ENCODE measurements at regions not wholly inside any gene's neighbourhood (a gene's known extent, or its start where the extent isn't known, plus 50 kb on each side); places are given as distances from the start of the nearest gene placed in this dataset.

DNA sequence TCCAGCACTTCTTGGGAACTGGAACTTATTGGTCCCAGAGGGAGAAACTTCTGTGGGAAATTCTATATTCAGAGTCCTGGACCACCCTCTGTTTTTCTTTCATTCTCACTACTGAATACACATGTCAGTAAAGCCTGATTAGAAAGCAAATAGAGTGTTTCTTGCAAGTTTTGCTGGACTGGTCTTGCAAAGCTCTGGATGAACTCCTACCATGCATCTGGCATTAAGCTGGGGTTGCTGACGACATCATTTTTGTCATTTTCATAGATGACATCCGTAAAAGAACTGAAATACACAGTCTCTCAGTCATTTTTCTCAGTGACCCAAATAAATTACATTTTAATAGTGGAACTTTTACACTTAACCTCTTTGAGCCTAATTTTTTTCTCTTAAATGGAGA, 283.2 kb downstream of the DMAC1 start:
- in situ Hi-C loops (cut with HindIII; ENCODE audit: low sequenced_read_pairs): no loop called here
- DNase-seq (ENCODE audit: low read depth): no peak
- no peak overlapping the region for H3K4me3 ChIP-seq (ENCODE audit: low read depth, low read length)
- TF ChIP-seq, protein P1, sequence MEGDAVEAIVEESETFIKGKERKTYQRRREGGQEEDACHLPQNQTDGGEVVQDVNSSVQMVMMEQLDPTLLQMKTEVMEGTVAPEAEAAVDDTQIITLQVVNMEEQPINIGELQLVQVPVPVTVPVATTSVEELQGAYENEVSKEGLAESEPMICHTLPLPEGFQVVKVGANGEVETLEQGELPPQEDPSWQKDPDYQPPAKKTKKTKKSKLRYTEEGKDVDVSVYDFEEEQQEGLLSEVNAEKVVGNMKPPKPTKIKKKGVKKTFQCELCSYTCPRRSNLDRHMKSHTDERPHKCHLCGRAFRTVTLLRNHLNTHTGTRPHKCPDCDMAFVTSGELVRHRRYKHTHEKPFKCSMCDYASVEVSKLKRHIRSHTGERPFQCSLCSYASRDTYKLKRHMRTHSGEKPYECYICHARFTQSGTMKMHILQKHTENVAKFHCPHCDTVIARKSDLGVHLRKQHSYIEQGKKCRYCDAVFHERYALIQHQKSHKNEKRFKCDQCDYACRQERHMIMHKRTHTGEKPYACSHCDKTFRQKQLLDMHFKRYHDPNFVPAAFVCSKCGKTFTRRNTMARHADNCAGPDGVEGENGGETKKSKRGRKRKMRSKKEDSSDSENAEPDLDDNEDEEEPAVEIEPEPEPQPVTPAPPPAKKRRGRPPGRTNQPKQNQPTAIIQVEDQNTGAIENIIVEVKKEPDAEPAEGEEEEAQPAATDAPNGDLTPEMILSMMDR (IDR thresholded peaks at IDR 0.05; ENCODE audit: low read depth, low read length, missing control alignments): no peak

DNA sequence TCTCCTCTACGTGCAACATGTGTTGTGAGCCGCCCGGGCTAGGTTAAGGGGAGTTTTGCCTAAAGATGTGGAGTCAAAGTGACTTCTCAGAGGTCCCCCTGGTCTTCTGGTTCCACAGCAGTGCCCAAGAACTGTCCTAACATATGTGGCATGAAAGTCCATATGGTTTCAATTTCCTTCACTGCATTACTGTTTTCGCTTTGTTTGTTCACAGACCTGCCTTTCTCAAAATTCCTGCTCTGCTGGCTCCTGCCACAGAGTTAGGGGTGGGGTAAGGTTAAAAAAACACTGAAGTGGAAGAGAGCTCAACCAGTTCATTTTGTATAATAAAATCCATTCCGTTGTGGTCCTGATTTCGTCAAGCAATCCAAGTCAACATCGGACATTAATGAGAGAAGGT, 289.4 kb downstream of the DMAC1 start:
- TF ChIP-seq, protein P1 (IDR thresholded peaks at IDR 0.05; ENCODE audit: low read depth, low read length, missing control alignments): no peak
- H3K4me3 ChIP-seq (ENCODE audit: low read depth, low read length): no peak overlapping the region
- in situ Hi-C loops (cut with HindIII; ENCODE audit: low sequenced_read_pairs): no loop called here
- DNase-seq (ENCODE audit: low read depth): no peak

DNA sequence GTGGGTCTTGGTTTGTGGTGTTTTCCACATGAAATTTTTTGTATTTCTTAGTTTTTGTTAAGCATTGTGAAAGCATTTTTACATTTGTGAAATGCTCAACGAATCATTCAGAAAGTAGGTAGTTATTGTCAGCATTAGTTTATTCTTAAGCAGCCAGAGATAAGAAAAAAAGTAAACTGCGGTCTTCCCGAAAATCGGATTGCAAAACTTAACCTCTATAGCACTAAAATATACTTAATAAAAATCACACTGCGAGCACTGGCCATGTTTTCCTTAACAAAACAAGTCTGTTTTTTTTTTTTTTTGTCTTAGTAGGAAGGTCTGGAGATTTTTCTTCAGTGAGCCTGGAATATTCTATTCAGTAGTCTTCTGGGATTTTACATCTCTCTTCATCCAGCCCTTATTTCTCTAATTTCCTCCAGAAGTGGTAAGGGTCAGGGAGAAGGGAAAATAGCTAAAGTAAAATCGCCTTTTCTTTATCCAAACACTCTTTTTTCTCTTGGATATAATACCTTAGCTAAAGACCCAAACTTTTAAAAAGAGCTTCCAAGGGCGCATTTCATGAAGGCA, 289.9 kb downstream of the DMAC1 start:
- DNase-seq (ENCODE audit: low read depth): no peak
- in situ Hi-C loops (cut with HindIII; ENCODE audit: low sequenced_read_pairs): no loop called here
- TF ChIP-seq, protein P1 (IDR thresholded peaks at IDR 0.05; ENCODE audit: low read depth, low read length, missing control alignments): no peak
- H3K4me3 ChIP-seq (ENCODE audit: low read depth, low read length): no peak overlapping the region

DNA sequence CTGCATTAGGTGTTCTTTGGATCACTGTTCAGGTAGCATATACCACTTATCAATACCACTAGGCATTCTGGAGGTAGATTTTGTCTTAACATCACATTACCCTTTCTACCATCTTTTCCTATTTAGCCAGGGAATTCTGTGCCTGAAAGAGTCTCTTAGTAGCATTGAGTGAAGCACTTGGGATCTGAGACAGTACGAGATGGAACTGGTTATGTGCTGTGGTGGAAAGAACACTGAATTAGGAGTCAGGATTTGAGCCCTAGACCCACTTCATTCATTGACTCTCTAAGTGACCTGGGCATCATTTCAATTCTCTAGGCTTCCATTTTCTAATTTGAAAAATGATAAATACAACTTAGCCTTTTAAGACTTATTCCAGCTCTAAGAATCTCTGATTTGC, 291.1 kb downstream of the DMAC1 start:
- in situ Hi-C loops (cut with HindIII; ENCODE audit: low sequenced_read_pairs): no loop called here
- DNase-seq (ENCODE audit: low read depth): no peak

DNA sequence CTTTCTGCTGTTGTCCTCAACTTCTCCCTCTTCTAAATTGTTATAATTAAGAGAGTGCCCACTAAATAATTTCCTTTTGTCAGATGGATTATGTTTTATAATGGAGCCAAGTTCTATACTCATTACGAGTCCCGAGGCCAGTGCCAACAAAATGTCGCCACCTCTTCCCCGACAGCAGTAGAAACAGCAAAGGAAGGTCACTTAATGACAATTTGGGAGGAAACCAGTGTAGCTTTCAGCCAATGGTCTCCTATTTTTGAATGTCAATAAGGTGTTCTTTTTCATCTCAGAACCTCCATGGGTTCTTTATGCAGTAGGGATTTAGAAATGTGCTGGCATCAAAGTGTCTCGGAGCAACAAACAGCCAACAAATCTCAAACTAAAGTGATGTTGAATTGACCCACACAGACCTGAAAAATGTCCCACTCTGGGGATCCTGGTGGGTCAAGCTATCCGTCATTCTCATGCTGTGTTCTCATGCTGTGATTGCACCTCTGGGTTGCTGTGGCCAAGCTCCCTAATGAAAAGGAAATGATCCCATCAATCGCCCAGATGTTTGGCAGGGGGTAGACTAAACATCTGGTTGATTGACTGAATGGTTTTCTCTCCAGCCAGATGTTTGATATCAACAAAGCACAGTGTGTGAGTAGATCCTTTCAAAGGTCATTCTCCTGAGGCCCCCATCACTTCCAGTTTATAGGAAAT, 291.9 kb downstream of the DMAC1 start:
- DNase-seq (ENCODE audit: low read depth): no peak
- no peak overlapping the region for H3K4me3 ChIP-seq (ENCODE audit: low read depth, low read length)
- in situ Hi-C loops (cut with HindIII; ENCODE audit: low sequenced_read_pairs): no loop called here
- TF ChIP-seq, protein P1 (IDR thresholded peaks at IDR 0.05; ENCODE audit: low read depth, low read length, missing control alignments): no peak

More for the DNA sequence above, 291.1 kb downstream of the DMAC1 start:
- H3K4me3 ChIP-seq (ENCODE audit: low read depth, low read length): no peak overlapping the region
- TF ChIP-seq, protein P1 (IDR thresholded peaks at IDR 0.05; ENCODE audit: low read depth, low read length, missing control alignments): no peak

DNA sequence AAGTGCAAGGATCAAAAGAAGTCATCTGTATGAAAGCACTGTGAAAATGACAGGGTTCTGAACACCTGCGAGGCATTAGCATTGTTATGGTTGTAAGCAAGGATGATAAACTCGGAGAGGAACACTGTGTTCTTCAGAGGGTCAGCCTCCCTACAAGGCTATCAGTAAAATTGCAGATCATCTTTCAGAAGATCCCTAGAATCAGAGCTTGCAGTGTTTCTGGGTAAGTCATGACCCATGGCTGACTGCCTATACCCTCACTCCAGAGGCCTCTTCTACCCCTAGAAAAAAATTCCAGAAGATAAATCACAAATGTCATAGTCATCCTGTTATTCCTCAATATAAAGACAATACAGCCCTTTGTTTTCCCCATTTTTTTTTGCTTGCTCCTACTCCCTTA, 292.6 kb downstream of the DMAC1 start:
- in situ Hi-C loops (cut with HindIII; ENCODE audit: low sequenced_read_pairs): no loop called here

More for the DNA sequence above, 292.6 kb downstream of the DMAC1 start:
- no peak for DNase-seq (ENCODE audit: low read depth)
- TF ChIP-seq, protein P1 (IDR thresholded peaks at IDR 0.05; ENCODE audit: low read depth, low read length, missing control alignments): no peak
- H3K4me3 ChIP-seq (ENCODE audit: low read depth, low read length): no peak overlapping the region

All from astrocyte of the cerebellum (primary cell).